ENCODE measurements at regions not wholly inside any gene's neighbourhood (a gene's known extent, or its start where the extent isn't known, plus 50 kb on each side); places are given as distances from the start of the nearest gene placed in this dataset.

GRCh38 chr1:215292932-215293331, 210.4 kb downstream of the KCNK2 start:
- no peak for TF ChIP-seq CTCF (conservative IDR thresholded peaks at IDR 0.05; ENCODE audit: low read depth, low read length)
- TF ChIP-seq FOS (IDR thresholded peaks at IDR 0.05; ENCODE audit: low read depth, low read length), result no peak
- TF ChIP-seq POLR2A (IDR thresholded peaks at IDR 0.05; ENCODE audit: low read depth, low read length), result no peak
- TF ChIP-seq RCOR1 (IDR thresholded peaks at IDR 0.05; ENCODE audit: insufficient replicate concordance, low read length), result no peak

Measured in IMR-90 (cell line).